OCI-LY3 (cell line): ENCODE measurements at regions not wholly inside any gene's neighbourhood (a gene's known extent, or its start where the extent isn't known, plus 50 kb on each side); places are given as distances from the start of the nearest gene placed in this dataset.

Experiments
- EZH2phosphoT487 ChIP-seq: fragments of 200-600 bp; shearing (Covaris generic); IDR thresholded peaks from 2 replicates; pipeline ENCODE4 v1.6.1; 2018; ENCODE audit warnings: antibody characterized with exemption, mixed run types, low read depth
- TF ChIP-seq, protein P1 (sequence below): fragments of 200-600, 300-600 bp; sonication (generic); IDR thresholded peaks from 2 replicates; pipeline ENCODE4 v1.5.1; 2014; ENCODE audit warnings: antibody characterized with exemption, low read length, low read depth

DNA sequence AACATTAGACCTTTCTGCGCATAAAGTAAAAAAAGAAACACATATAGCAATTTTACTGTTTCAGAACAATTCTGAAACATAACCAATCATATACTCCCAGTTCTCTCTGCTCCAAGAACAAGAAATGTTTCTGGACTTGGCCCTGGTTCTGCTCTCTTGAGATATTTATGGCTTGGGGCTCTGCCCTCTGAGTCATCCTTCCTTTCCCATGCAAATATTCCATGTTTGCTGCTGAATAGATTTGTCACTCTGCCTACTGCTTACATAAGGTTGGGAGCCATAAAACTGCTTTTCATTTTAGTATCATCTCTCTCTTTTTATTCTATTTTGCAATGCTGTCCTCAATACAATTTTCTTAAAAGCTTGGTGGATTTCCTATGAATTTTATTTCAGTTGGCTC, 499.6 kb upstream of the ACVR2A start:
- TF ChIP-seq, protein P1, sequence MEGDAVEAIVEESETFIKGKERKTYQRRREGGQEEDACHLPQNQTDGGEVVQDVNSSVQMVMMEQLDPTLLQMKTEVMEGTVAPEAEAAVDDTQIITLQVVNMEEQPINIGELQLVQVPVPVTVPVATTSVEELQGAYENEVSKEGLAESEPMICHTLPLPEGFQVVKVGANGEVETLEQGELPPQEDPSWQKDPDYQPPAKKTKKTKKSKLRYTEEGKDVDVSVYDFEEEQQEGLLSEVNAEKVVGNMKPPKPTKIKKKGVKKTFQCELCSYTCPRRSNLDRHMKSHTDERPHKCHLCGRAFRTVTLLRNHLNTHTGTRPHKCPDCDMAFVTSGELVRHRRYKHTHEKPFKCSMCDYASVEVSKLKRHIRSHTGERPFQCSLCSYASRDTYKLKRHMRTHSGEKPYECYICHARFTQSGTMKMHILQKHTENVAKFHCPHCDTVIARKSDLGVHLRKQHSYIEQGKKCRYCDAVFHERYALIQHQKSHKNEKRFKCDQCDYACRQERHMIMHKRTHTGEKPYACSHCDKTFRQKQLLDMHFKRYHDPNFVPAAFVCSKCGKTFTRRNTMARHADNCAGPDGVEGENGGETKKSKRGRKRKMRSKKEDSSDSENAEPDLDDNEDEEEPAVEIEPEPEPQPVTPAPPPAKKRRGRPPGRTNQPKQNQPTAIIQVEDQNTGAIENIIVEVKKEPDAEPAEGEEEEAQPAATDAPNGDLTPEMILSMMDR: no peak
- TF ChIP-seq EZH2phosphoT487: no peak
